Epithelial cell of proximal tubule (primary cell): ENCODE measurements at regions not wholly inside any gene's neighbourhood (a gene's known extent, or its start where the extent isn't known, plus 50 kb on each side); places are given as distances from the start of the nearest gene placed in this dataset.

Experiments used
- DNase-seq: peaks from one replicate; pipeline ENCODE4 v3.0.0-alpha.2; 2011; ENCODE audit warnings: low read depth
- H3K4me3 ChIP-seq: 2 replicates; pipeline ENCODE4 v1.5.1; 2011; ENCODE audit warnings: low read depth, mild to moderate bottlenecking, low read length
- TF ChIP-seq, protein P1 (sequence below): conservative IDR thresholded peaks from 2 replicates; pipeline ENCODE4 v1.5.1; 2012; ENCODE audit warnings: low read depth, mild to moderate bottlenecking, low read length

DNA sequence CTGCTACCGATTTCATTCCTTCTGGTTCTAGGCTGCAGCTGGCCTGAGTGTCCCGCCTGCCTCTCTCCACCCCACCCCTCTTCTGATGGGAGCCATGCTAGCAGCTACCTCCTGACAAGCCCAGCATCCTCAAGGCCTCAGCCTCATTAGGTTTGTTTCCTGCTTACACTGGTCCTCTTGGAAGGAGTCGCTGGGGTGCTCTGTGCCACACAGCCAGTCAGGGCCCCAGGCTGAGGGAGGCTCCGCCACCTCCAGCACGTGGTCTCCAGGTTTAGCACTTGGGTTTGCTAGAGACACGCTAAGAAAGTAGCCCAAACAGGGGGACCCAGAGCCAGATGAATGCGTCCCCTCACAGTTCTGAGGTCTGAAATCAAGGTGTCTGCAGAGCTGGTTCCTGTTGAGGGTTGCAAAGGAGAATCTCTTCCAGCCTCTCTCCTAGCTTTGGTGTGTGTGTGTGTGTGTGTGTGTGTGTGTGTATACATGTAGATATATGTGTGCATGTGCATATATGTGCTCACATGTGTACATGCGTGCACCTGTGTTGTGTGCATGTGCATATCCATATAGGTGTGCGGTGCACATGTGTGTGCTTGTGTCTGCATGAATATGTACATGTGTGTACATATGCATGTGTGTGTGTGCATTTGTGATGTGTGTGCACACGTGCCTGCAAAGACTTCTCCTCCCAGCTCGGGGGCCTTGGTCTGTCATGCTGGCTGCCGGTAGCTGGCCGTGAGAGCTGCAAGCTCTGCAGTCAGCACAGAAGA is 301.1 kb upstream of the AJAP1 start:
- DNase-seq = no peak
- TF ChIP-seq, protein P1, sequence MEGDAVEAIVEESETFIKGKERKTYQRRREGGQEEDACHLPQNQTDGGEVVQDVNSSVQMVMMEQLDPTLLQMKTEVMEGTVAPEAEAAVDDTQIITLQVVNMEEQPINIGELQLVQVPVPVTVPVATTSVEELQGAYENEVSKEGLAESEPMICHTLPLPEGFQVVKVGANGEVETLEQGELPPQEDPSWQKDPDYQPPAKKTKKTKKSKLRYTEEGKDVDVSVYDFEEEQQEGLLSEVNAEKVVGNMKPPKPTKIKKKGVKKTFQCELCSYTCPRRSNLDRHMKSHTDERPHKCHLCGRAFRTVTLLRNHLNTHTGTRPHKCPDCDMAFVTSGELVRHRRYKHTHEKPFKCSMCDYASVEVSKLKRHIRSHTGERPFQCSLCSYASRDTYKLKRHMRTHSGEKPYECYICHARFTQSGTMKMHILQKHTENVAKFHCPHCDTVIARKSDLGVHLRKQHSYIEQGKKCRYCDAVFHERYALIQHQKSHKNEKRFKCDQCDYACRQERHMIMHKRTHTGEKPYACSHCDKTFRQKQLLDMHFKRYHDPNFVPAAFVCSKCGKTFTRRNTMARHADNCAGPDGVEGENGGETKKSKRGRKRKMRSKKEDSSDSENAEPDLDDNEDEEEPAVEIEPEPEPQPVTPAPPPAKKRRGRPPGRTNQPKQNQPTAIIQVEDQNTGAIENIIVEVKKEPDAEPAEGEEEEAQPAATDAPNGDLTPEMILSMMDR = no peak
- H3K4me3 ChIP-seq = no peak overlapping the region

DNA sequence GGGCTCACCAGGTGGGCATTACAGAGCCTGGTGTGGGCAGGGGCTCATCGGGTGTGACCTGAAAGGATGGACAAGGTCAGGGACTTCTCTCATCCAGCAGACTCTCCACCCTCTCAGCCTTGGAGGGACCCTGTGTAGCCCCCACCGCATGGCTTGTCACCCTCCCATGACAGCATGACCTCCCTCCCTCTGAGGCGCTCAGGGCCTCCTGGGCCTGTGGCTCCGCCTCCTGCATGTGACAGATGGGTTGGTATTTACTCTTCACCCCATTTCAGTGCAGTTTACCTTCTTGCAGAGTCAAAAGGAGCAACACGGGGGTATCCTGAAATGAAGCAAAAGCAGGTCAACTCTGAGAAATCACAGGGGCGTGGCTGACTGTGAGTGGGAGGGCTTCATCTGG is 298.6 kb upstream of the AJAP1 start:
- DNase-seq = no peak
- H3K4me3 ChIP-seq = no peak overlapping the region
- TF ChIP-seq, protein P1 = no peak

DNA sequence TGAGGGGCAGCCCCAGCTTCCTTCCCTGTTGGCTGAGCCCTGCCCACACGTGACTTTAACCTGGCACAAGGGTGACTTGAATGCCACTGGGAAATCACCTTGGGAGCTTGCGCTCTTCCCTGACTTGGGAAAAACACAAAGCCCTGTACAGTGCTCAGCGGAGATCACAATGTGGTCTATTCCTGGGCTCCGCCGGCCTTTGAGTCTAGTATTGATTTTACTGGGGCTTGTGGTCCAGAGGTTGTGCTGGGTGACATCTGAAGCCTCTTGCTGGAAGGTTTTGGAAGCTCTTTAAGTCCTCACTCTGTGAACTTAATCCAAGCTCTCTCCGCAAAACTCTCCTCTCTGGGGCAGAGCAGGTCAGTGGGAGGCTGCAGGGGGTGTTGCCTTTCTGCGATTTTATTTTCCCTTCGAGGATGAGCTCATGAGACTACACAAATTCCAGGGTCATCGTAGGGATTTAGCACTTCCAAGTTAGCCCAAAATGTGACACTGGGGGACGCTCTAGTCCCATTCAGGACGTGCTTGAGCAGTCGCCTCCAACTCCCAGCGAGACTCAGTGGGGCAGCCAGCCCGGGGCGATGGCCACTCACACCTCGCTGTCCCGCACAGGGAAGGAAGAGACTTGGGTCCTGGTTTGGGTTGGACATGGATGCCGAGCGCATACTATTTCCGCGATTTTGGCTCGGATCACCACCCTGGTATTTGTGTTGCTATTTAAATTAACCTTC is 291.9 kb upstream of the AJAP1 start:
- no peak overlapping the region for H3K4me3 ChIP-seq
- DNase-seq = no peak
- TF ChIP-seq, protein P1 = no peak

DNA sequence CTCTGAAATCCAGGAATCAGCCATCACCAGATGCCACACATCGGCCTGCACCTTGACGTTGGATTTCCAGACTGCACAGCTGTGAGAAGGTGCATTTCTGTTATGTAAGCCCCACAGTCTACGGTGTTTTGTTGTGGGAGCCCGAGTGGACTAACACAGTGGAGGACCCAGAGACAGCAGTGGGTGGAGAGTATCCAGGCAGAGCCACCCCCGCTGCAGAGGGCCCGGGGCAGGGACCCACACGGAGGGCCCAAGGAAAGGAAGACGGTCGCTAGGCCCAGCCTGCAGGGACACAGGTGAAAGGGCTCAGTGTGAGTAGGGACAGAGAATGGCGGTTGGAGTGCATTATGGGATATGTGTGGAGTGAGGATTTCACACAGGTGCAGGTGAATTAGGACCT is 288.3 kb upstream of the AJAP1 start:
- TF ChIP-seq, protein P1 = no peak
- no peak for DNase-seq
- H3K4me3 ChIP-seq = no peak overlapping the region

DNA sequence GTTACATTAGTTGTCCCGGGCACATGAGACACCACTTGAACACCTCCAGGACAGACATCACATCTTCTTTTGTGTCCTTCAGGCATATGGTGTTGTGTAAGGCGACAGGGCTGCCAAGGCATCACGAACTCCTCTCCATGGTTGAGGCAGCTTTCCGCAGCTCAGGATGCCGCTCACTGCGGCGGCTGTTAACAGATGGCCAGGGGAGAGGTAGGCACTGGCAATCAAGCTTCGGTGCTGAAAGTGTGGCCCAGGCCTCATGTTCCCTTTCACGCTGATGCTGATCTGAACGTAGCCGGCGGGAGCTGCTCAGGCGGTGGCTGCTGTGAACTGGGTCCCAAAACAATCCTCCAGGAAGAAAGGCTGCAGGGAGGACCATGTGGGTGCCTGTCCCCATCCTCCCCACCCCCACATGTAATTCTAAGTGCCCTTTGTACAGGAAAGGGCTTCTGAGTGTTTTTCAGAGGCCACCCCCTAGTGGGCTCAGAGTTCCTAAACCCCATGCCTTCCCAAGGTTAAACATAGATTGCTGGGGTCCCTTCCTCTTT is 287.1 kb upstream of the AJAP1 start:
- TF ChIP-seq, protein P1 = no peak
- no peak for DNase-seq
- H3K4me3 ChIP-seq = no peak overlapping the region

DNA sequence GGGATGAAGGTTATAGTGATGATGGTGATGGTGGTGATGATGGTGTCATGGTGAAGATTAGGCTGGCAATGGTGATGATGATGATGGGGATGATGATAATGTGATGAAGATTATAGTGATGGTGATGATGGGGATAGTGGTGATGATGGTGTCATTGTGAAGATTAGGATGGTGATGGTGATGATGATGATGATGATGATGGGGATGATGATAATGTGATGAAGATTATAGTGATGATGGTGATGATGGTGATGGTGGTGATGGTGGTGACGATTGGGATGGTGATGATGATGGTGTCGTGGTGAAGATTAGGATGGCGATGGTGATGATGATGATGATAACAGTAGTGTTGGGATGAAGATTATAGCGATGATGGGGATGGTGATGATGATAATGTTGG is 285.1 kb upstream of the AJAP1 start:
- TF ChIP-seq, protein P1 = no peak
- DNase-seq = no peak
- H3K4me3 ChIP-seq = no peak overlapping the region
